ENCODE measurements at regions not wholly inside any gene's neighbourhood (a gene's known extent, or its start where the extent isn't known, plus 50 kb on each side); places are given as distances from the start of the nearest gene placed in this dataset.

DNA sequence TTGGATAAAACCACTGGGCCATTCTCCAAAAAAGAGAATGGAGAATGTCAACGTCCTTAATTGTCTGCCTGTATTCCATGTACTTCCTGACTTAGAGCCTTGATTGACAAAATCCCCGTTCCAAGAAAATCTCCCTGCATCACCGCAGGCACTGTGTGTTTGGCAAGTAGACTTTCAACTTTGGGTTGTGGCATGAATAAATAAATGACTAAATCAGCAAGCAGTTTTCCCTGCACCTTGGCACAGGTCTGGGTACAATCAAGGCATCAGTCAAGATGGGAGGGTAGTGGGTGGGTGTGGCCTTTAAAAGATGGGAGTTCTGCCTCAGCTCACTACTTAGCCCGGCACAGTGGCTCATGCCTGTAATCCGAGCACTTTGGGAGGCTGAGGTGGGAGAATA is 248.5 kb upstream of the RPL38 start:
- TF ChIP-seq CTCF (IDR thresholded peaks at IDR 0.05): no peak
- no peak for TF ChIP-seq POLR2A (IDR thresholded peaks at IDR 0.05)
- TF ChIP-seq EP300 (IDR thresholded peaks at IDR 0.05): no peak

Data from tibial nerve (tissue), 4 donors.